ENCODE measurements at regions not wholly inside any gene's neighbourhood (a gene's known extent, or its start where the extent isn't known, plus 50 kb on each side); places are given as distances from the start of the nearest gene placed in this dataset.

DNA sequence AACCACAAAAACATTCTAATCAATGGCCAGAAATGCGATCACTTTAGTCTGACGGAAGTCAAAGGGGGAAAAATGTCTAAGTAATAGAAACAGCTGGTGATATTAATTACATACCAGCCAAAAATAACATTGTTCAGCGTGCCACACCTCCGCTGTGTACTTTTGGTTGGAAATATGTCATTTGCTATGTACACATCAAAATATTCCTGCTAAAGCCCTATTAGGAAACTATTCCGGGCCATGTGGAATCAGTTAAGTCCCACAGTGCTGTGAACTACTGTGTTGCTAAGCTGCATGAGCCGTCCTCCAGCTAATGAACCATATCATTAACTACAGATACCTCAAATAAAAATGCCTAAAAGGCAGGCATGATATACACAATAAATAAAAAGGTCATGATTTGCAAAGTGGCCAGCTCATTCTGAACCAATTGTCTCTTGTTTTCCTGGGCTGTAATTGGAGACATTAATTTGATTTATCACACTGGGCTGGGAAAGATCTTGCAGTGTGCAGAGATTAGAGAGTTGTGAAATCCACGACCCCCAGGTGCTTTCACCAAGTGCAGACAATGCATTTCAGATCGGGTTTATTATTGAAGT lies 200.5 kb upstream of the LRTM1 start:
- no peaks in the 10 kb centered on the region for H3K9me3 ChIP-seq (ENCODE audit: control insufficient read depth, insufficient read depth, low read length)
- TF ChIP-seq, protein P1, sequence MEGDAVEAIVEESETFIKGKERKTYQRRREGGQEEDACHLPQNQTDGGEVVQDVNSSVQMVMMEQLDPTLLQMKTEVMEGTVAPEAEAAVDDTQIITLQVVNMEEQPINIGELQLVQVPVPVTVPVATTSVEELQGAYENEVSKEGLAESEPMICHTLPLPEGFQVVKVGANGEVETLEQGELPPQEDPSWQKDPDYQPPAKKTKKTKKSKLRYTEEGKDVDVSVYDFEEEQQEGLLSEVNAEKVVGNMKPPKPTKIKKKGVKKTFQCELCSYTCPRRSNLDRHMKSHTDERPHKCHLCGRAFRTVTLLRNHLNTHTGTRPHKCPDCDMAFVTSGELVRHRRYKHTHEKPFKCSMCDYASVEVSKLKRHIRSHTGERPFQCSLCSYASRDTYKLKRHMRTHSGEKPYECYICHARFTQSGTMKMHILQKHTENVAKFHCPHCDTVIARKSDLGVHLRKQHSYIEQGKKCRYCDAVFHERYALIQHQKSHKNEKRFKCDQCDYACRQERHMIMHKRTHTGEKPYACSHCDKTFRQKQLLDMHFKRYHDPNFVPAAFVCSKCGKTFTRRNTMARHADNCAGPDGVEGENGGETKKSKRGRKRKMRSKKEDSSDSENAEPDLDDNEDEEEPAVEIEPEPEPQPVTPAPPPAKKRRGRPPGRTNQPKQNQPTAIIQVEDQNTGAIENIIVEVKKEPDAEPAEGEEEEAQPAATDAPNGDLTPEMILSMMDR (IDR thresholded peaks at IDR 0.05; ENCODE audit: low read depth, low read length, poor library complexity, severe bottlenecking) = no peak
- no peak for TF ChIP-seq EZH2phosphoT487 (IDR thresholded peaks at IDR 0.05; ENCODE audit: borderline replicate concordance, low read length)
- H3F3A ChIP-seq (ENCODE audit: control insufficient read depth, insufficient read depth) = no peaks in the 10 kb centered on the region
- H3K27ac ChIP-seq (ENCODE audit: low read depth, low read length) = no peak overlapping the region
- H3K9me2 ChIP-seq (replicated peaks; ENCODE audit: control insufficient read depth, low read length) = no peaks in the 10 kb centered on the region
- H3K4me1 ChIP-seq (ENCODE audit: control insufficient read depth, low read length) = no peaks in the 10 kb centered on the region
- H3K4me2 ChIP-seq (ENCODE audit: low read length) = no peak overlapping the region
- H3K27me3 ChIP-seq (ENCODE audit: control insufficient read depth, low read length) = no peaks in the 10 kb centered on the region
- H3K36me3 ChIP-seq (ENCODE audit: control insufficient read depth, low read length) = no peaks in the 10 kb centered on the region
- no peaks in the 10 kb centered on the region for H4K20me1 ChIP-seq (ENCODE audit: control insufficient read depth, insufficient read depth, low read depth, low read length)
- no peak overlapping the region for H3K4me3 ChIP-seq (ENCODE audit: low read length)
- H3K79me2 ChIP-seq (ENCODE audit: control insufficient read depth, low read length) = no peaks in the 10 kb centered on the region

DNA sequence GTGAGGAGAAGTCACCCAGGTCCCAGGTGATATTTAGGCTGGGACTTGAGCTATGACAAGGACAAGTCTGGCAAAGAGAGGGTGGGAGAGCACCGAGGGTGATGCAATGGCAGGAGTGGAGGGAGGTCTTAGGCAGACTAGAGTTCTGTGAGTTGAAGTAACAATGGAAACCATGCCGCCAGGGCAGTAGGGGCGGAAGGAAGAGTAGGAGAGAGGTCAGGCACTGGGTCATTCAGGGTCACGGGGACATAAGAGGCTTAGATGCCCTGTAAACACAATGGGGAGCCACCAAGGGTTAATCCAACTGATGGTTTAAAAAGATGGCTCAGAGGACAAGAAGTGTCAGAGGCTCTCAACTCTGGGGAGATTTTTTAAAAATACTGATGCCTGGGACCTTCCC lies 199.7 kb upstream of the LRTM1 start:
- Histone ChIP-seq H3K9me3 (ENCODE audit: control insufficient read depth, insufficient read depth, low read length) (no peaks in the 10 kb centered on the region), H3K4me3 (ENCODE audit: low read length) (no peak overlapping the region), H3F3A (ENCODE audit: control insufficient read depth, insufficient read depth) (no peaks in the 10 kb centered on the region), H3K27ac (ENCODE audit: low read depth, low read length) (no peak overlapping the region), H3K79me2 (ENCODE audit: control insufficient read depth, low read length) (no peaks in the 10 kb centered on the region), H3K27me3 (ENCODE audit: control insufficient read depth, low read length) (no peaks in the 10 kb centered on the region), H4K20me1 (ENCODE audit: control insufficient read depth, insufficient read depth, low read depth, low read length) (no peaks in the 10 kb centered on the region), H3K36me3 (ENCODE audit: control insufficient read depth, low read length) (no peaks in the 10 kb centered on the region), H3K9me2 (replicated peaks; ENCODE audit: control insufficient read depth, low read length) (no peaks in the 10 kb centered on the region), H3K4me1 (ENCODE audit: control insufficient read depth, low read length) (no peaks in the 10 kb centered on the region), H3K4me2 (ENCODE audit: low read length) (no peak overlapping the region)
- TF ChIP-seq, protein P1 (IDR thresholded peaks at IDR 0.05; ENCODE audit: low read depth, low read length, poor library complexity, severe bottlenecking) = no peak
- no peak for TF ChIP-seq EZH2phosphoT487 (IDR thresholded peaks at IDR 0.05; ENCODE audit: borderline replicate concordance, low read length)

DNA sequence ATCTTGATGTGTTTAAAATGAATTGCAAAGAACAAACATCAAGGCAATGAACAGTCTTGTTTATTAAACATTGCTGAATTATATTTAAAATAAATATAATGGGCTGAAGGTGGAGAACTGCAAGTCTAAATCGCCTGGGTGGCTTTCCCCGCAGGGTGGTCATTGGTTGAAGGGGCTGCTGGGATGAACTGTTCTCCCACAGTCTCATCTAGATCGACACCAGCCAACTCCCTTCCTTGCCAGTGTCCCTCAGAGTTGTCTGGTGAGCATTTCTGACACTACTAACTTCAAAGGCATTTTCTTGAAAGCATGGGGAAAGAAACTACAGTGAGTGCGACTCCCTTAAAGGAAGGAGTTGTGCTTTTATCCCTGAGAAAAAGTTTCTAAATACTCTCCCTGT lies 196.5 kb upstream of the LRTM1 start:
- no peaks in the 10 kb centered on the region for H4K20me1 ChIP-seq (ENCODE audit: control insufficient read depth, insufficient read depth, low read depth, low read length)
- no peaks in the 10 kb centered on the region for H3K4me1 ChIP-seq (ENCODE audit: control insufficient read depth, low read length)
- no peak overlapping the region for H3K4me2 ChIP-seq (ENCODE audit: low read length)
- H3K4me3 ChIP-seq (ENCODE audit: low read length) = no peak overlapping the region
- no peaks in the 10 kb centered on the region for H3K9me3 ChIP-seq (ENCODE audit: control insufficient read depth, insufficient read depth, low read length)
- no peaks in the 10 kb centered on the region for H3K79me2 ChIP-seq (ENCODE audit: control insufficient read depth, low read length)
- no peaks in the 10 kb centered on the region for H3K9me2 ChIP-seq (replicated peaks; ENCODE audit: control insufficient read depth, low read length)
- no peaks in the 10 kb centered on the region for H3K27me3 ChIP-seq (ENCODE audit: control insufficient read depth, low read length)
- H3K27ac ChIP-seq (ENCODE audit: low read depth, low read length) = no peak overlapping the region
- TF ChIP-seq, protein P1 (IDR thresholded peaks at IDR 0.05; ENCODE audit: low read depth, low read length, poor library complexity, severe bottlenecking) = no peak
- no peak for TF ChIP-seq EZH2phosphoT487 (IDR thresholded peaks at IDR 0.05; ENCODE audit: borderline replicate concordance, low read length)
- H3F3A ChIP-seq (ENCODE audit: control insufficient read depth, insufficient read depth) = no peaks in the 10 kb centered on the region
- H3K36me3 ChIP-seq (ENCODE audit: control insufficient read depth, low read length) = no peaks in the 10 kb centered on the region

Data from DOHH2 (cell line).